Fibroblast of lung (primary cell): ENCODE measurements at regions not wholly inside any gene's neighbourhood (a gene's known extent, or its start where the extent isn't known, plus 50 kb on each side); places are given as distances from the start of the nearest gene placed in this dataset.

Source experiments
- DNase-seq, 2 donors: peaks; one replicate each; pipeline versions ENCODE4 v3.0.0 to v3.0.0-alpha.2; 2010; ENCODE audit warnings: low read depth in 2 of 2
- H2AFZ ChIP-seq: 2 replicates; pipeline ENCODE4 v1.5.1; 2012; ENCODE audit warnings: low read length, control low read depth, inconsistent platforms
- H3K27ac ChIP-seq: 2 replicates; pipeline ENCODE4 v1.5.1; 2011; ENCODE audit warnings: low read length, control low read depth; ENCODE audit not compliant: insufficient read depth
- H3K27me3 ChIP-seq: 2 replicates; pipeline ENCODE4 v1.5.1; 2011; ENCODE audit warnings: mild to moderate bottlenecking, low read length; ENCODE audit not compliant: control insufficient read depth, insufficient read depth
- H3K36me3 ChIP-seq: 2 replicates; pipeline ENCODE4 v1.5.1; 2011; ENCODE audit warnings: low read length; ENCODE audit not compliant: control insufficient read depth, insufficient read depth
- H3K4me1 ChIP-seq: 2 replicates; pipeline ENCODE4 v1.5.1; 2011; ENCODE audit warnings: low read length; ENCODE audit not compliant: control insufficient read depth, insufficient read depth; ENCODE audit errors: extremely low read depth
- H3K4me2 ChIP-seq: 2 replicates; pipeline ENCODE4 v1.5.1; 2011; ENCODE audit warnings: low read length, control low read depth; ENCODE audit not compliant: insufficient read depth; ENCODE audit errors: extremely low read depth
- H3K4me3 ChIP-seq, 4 experiments: fragments of 200-600 bp in 1 of 4; sonication (generic) in 1 of 4; replicated peaks in 1 of 4; 2 replicates each; pipeline ENCODE4 v1.5.1; 2011 to 2016; ENCODE audit warnings: low read length in 4 of 4, low read depth in 3 of 4, mild to moderate bottlenecking in 3 of 4, control low read depth in 2 of 4, inconsistent platforms in 1 of 4, mixed read lengths in 1 of 4; ENCODE audit not compliant: insufficient read depth in 1 of 4; ENCODE audit errors: control extremely low read depth in 1 of 4
- H3K79me2 ChIP-seq: 2 replicates; pipeline ENCODE4 v1.5.1; 2012; ENCODE audit warnings: mild to moderate bottlenecking, low read length, inconsistent platforms; ENCODE audit not compliant: control insufficient read depth, insufficient read depth
- H3K9ac ChIP-seq: 2 replicates; pipeline ENCODE4 v1.5.1; 2011; ENCODE audit warnings: mild to moderate bottlenecking, low read length, control low read depth; ENCODE audit not compliant: insufficient read depth
- H3K9me3 ChIP-seq: 2 replicates; pipeline ENCODE4 v1.5.1; 2012; ENCODE audit warnings: low read depth, low read length; ENCODE audit not compliant: control insufficient read depth, insufficient read depth
- H4K20me1 ChIP-seq: 2 replicates; pipeline ENCODE4 v1.5.1; 2011; ENCODE audit warnings: low read length; ENCODE audit not compliant: control insufficient read depth, insufficient read depth; ENCODE audit errors: extremely low read depth
- CTCF ChIP-seq, 2 donors: IDR thresholded peaks in 1 of 2; conservative IDR thresholded peaks in 1 of 2; 1 replicate in 1 of 2; 2 replicates in 1 of 2; pipeline ENCODE4 v1.5.1; 2011 to 2012; ENCODE audit warnings: low read length in 2 of 2, control low read depth in 1 of 2, inconsistent platforms in 1 of 2, low read depth in 1 of 2, mild to moderate bottlenecking in 1 of 2
- EZH2 ChIP-seq: IDR thresholded peaks from 2 replicates; pipeline ENCODE4 v1.5.1; 2012; ENCODE audit warnings: low read length, control low read depth, mild to moderate bottlenecking; ENCODE audit errors: missing control alignments

GRCh38 chr5:164336906-164337305 lies 831.5 kb downstream of the MAT2B start:
- Histone ChIP-seq H4K20me1 (no peaks in the 10 kb centered on the region), H3K36me3 (no peaks in the 10 kb centered on the region), H3K27ac (no peak overlapping the region), H3K4me2 (no peak overlapping the region), H3K9me3 (no peaks in the 10 kb centered on the region), H3K9ac (no peak overlapping the region), H3K4me1 (no peaks in the 10 kb centered on the region), H3K79me2 (no peaks in the 10 kb centered on the region), H2AFZ (no peak overlapping the region), H3K27me3 (no peaks in the 10 kb centered on the region), H3K4me3 (no peak overlapping the region)
- peak; percentile 8 to 96 for DNase-seq
- TF ChIP-seq CTCF (conservative IDR thresholded peaks at IDR 0.05 in 1 of 2, IDR thresholded peaks at IDR 0.05 in 1 of 2; ENCODE audit: low read depth in 1 of 2, low read length in 2 of 2) (no peak), EZH2 (no peak)

- Histone ChIP-seq H3K4me2 (no peak overlapping the region), H3K27ac (no peak overlapping the region), H3K4me1 (no peaks in the 10 kb centered on the region), H3K4me3 (no peak overlapping the region), H3K27me3 (no peaks in the 10 kb centered on the region), H4K20me1 (no peaks in the 10 kb centered on the region), H3K9ac (no peak overlapping the region), H3K79me2 (no peaks in the 10 kb centered on the region), H3K9me3 (no peaks in the 10 kb centered on the region), H2AFZ (no peak overlapping the region), H3K36me3 (no peaks in the 10 kb centered on the region)
- peak in 1 of 2 donors; percentile 38 for DNase-seq
- TF ChIP-seq EZH2 (no peak), CTCF (conservative IDR thresholded peaks at IDR 0.05 in 1 of 2, IDR thresholded peaks at IDR 0.05 in 1 of 2; ENCODE audit: low read depth in 1 of 2, low read length in 2 of 2) (no peak)
These were observed 835.7 kb downstream of the MAT2B start for GRCh38 chr5:164341056-164341619.

GRCh38 chr5:164345173-164345849 lies 839.9 kb downstream of the MAT2B start:
- no peaks in the 10 kb centered on the region for H3K4me1 ChIP-seq
- H3K4me3 ChIP-seq = no peak overlapping the region
- no peak overlapping the region for H3K4me2 ChIP-seq
- no peak overlapping the region for H3K9ac ChIP-seq
- no peak overlapping the region for H2AFZ ChIP-seq
- no peak overlapping the region for H3K27ac ChIP-seq
- TF ChIP-seq EZH2 = no peak
- no peak for TF ChIP-seq CTCF (conservative IDR thresholded peaks at IDR 0.05 in 1 of 2, IDR thresholded peaks at IDR 0.05 in 1 of 2; ENCODE audit: low read depth in 1 of 2, low read length in 2 of 2)
- H3K27me3 ChIP-seq = no peaks in the 10 kb centered on the region
- H4K20me1 ChIP-seq = no peaks in the 10 kb centered on the region
- H3K9me3 ChIP-seq = no peaks in the 10 kb centered on the region
- H3K79me2 ChIP-seq = no peaks in the 10 kb centered on the region
- no peaks in the 10 kb centered on the region for H3K36me3 ChIP-seq
- DNase-seq = peak; percentile 42 to 86
